Fibroblast of skin of left quadriceps (primary cell): ENCODE measurements at regions not wholly inside any gene's neighbourhood (a gene's known extent, or its start where the extent isn't known, plus 50 kb on each side); places are given as distances from the start of the nearest gene placed in this dataset.
A peak's percentile ranks its signal among the peaks of the same experiment; 100 is the strongest.
"Not testable (repeated sequence)": the region's sequence is repeated elsewhere in the genome, so short reads cannot be mapped to it uniquely, and the experiment has no call there.

ENCODE experiments used
- DNase-seq, 2 experiments: peaks; one replicate each; pipeline ENCODE4 v3.0.0-alpha.2; 2013; ENCODE audit warnings: low read depth in 2 of 2

- DNase-seq, result peak in 1 of 2 experiments; percentile 12
Observed at GRCh38 chr17:68141050-68141449, 105.5 kb downstream of the KPNA2 start.

GRCh38 chr17:68142595-68142994 lies 105.2 kb upstream of the AMZ2 start:
- no peak for DNase-seq

GRCh38 chr17:68143425-68143824 lies 104.4 kb upstream of the AMZ2 start:
- no peak for DNase-seq

GRCh38 chr17:68145088-68145487 lies 102.8 kb upstream of the AMZ2 start:
- DNase-seq, result no peak

- DNase-seq, result no peak
Observed at GRCh38 chr17:68148936-68149335, 98.9 kb upstream of the AMZ2 start.

- DNase-seq, result no peak
Observed at GRCh38 chr17:68152161-68152571, 95.7 kb upstream of the AMZ2 start.

- DNase-seq, result no peak
Observed at GRCh38 chr17:68155692-68156091, 92.2 kb upstream of the AMZ2 start.

GRCh38 chr17:68161644-68162428 lies 86.0 kb upstream of the AMZ2 start:
- no peak for DNase-seq

GRCh38 chr17:68168273-68169164 lies 79.3 kb upstream of the AMZ2 start:
- DNase-seq, result not testable (repeated sequence)

GRCh38 chr17:68169165-68169821 lies 78.5 kb upstream of the AMZ2 start:
- DNase-seq, result not testable (repeated sequence)

- DNase-seq, result no peak
Observed at GRCh38 chr17:68169840-68170239, 78.0 kb upstream of the AMZ2 start.

GRCh38 chr17:68170246-68170645 lies 77.6 kb upstream of the AMZ2 start:
- DNase-seq, result no peak

GRCh38 chr17:68172461-68172954 lies 75.3 kb upstream of the AMZ2 start:
- peak; percentile 14 to 22 for DNase-seq

- no peak for DNase-seq
Observed at GRCh38 chr17:68175416-68175815, 72.4 kb upstream of the AMZ2 start.

- no peak for DNase-seq
Observed at GRCh38 chr17:68175905-68176304, 71.9 kb upstream of the AMZ2 start.

GRCh38 chr17:68176718-68177117 lies 71.1 kb upstream of the AMZ2 start:
- no peak for DNase-seq

- DNase-seq, result no peak
Observed at GRCh38 chr17:68178831-68179230, 69.0 kb upstream of the AMZ2 start.

GRCh38 chr17:68179236-68179925 lies 68.5 kb upstream of the AMZ2 start:
- DNase-seq, result no peak

GRCh38 chr17:68179926-68180285 lies 67.9 kb upstream of the AMZ2 start:
- DNase-seq, result no peak

- DNase-seq, result no peak
Observed at GRCh38 chr17:68182011-68182306, 65.9 kb upstream of the AMZ2 start.

- DNase-seq, result no peak
Observed at GRCh38 chr17:68182940-68183551, 64.8 kb upstream of the AMZ2 start.
